Mucosa of gallbladder (tissue), 1 donor: ENCODE measurements at regions not wholly inside any gene's neighbourhood (a gene's known extent, or its start where the extent isn't known, plus 50 kb on each side); places are given as distances from the start of the nearest gene placed in this dataset.
"Not testable (repeated sequence)": the region's sequence is repeated elsewhere in the genome, so short reads cannot be mapped to it uniquely, and the experiment has no call there.

Source experiments
- DNase-seq: peaks from one replicate; pipeline ENCODE4 v3.0.0-alpha.2; 2020; ENCODE audit warnings: low spot score
- donor health status: DM: no; HTN: no; CAD: no.

DNA sequence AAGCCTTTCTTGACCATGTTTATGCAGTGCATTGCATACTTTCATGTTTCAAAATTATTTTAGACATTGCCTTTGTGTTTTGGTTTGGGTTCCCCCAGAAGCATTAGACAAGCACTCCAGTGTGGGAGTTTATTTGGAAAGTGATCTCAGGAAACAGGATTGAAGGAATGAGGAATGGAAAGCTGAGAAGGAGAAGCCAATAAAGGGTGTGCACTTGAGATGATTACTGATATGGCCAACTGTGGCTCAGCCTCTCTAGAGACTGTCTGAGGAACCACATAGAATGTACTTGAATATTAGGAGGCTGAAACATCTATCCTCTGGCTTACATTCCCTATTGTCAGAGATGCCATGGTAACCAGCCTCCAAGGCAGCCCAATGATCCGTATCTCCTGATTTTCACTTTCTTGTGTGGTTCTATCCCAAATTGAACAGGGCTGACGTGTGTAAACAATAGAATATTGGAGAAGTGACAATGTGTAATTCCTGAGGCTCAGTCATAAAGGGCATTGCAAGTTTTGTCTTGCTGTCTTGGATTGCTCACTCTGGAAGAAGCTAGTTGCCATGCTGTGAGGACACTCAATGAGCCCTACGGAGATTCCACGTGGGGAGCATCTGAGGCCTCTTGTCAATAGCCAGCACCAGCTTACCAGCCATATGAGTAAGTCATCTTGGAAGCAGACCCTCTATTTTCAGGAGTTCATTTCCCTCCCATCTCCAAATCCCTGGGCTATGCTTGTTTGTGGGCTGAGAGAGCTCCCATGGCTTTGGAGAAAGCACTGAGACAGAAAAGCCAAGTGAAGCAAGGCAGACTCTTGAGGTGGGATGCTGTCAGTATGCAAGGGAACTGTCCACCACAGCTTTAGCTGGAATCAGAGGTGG lies 84.7 kb downstream of the SCN11A start:
- no peak for DNase-seq

DNA sequence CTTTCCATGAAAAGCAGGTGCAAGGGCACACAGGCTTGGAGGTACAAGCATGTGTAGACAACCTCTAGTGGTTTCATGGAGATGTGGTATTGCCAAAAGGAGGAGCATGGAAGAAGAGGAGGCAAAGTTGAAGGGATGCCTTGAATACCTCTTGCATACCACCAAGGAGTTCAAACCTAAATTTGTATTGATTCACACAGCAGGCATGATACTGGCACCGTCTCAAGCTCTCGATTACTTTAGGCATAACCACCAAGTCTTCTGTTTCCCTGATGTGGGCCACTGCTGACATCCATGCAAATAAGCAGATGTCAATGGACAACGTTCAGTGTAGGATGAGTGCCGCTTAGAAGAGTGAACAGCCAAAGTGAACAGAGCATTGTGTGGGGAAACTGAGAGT lies 87.1 kb downstream of the SCN11A start:
- no peak for DNase-seq

DNA sequence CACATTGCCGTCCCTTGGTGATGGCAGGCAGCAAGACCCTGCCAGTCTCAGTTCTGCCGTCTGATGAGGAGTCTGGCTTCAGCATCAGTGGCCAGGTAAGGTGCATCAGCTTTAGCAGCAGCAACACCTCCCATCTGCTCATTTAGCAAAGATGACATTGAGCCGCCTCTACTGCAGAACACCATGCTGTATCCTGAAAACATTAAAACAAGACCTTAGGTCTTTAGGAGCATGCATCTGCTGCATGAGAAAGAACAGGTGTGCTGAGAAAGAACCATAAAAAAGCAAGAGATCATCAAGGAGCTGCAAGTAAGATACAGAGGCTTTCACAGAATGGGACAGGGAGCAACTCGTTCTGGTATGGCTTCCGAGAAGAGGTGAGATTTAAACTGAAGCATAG lies 87.5 kb downstream of the SCN11A start:
- DNase-seq = no peak

- peak; percentile 71 for DNase-seq
These were observed 90.7 kb downstream of the SCN11A start for GRCh38 chr3:38960953-38961622.

GRCh38 chr3:38960042-38960622 lies 91.6 kb downstream of the SCN11A start:
- no peak for DNase-seq

DNA sequence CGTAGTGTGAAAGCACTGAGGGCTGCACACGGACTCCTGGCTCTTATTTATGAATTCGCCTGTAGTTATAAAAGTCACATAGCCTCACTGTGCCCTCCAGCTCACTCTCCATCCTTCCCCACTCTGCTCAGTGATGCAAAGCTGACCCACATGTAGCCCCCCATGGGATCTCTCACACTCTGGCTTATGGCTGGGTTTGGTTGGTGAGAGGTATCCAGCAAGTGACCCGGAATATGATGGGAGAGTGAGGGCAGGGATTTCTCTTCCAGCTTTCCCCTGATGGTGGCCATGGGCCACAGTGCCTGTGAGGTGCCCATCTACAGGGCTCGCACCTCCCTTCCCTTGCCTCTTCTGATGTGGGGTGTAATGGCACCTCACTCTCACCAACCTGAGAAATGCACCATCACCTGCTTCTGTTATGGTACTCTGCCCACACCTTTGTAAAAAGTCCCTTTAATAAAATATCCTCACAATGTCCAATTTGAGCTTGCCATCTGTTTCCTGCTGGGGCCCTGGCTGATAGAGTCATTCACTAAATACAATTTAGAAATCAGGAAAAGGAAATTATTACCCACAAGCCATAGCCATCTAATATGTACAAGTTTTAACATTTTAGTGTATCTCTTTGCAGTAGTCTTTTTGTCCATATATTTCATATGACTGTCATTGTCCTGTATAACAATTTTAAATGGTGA lies 93.6 kb downstream of the SCN11A start:
- DNase-seq = no peak

- DNase-seq = no peak
These were observed 94.4 kb downstream of the SCN11A start for GRCh38 chr3:38957296-38957695.

DNA sequence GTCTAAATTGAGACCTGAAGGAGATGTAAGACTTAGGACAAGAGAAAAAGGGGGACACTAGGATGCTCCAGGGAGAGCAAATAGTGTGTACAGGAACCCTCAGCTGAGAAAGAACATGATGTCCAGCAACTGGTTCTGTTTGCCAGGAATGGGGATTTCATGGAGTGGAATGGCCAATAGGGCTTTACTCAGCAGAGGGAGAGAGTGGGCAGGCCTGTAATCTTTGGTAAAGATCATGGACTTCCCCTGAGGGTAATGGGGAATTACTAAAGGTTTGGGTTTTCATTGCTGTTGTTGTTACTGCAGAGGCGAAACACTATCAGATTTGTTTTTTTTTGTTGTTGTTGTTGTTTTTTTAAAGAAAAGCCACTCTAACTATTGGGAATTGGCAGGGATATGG lies 99.0 kb downstream of the SCN11A start:
- no peak for DNase-seq

- DNase-seq = not testable (repeated sequence)
These were observed 100.6 kb downstream of the SCN11A start for GRCh38 chr3:38951167-38951566.

DNA sequence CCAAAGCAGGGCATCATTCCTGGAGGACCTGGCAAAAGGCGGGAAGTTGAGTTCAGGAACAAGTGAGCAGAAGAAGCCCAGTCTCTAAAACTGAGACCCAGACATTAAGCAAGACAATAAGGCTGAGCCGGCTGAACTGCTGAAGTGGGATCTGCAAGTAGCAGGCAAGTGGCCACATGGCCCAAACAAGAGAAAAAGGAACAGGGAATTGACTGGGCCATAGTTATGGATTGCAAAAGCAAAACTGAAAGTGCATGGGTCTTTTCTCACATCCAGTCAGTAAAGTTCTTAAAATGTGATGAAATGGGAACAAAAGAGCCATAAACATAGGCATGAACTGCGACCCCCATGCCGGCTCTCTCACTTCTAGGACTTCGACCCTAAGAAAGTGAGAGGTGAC lies 101.2 kb downstream of the SCN11A start:
- DNase-seq = no peak

DNA sequence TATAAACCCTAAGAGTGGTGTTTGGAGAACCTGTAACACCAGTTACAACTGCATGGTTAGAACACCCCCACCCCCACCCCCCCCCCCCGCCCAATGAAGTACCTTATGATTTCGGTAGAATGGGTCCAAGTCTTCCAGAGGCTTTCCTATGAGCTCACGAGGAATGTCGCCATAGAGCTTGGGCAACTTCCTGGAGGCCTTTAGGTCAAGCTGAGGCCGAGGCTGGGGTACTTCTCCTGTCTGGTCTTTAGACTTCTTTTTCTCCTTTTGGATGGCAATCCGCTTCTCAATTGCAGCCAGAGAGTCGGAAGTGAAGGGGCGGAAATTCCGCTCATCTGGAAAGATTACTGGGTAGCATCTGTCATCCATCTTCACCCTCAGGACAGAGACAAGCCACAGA lies 101.8 kb downstream of the SCN11A start:
- no peak for DNase-seq

DNA sequence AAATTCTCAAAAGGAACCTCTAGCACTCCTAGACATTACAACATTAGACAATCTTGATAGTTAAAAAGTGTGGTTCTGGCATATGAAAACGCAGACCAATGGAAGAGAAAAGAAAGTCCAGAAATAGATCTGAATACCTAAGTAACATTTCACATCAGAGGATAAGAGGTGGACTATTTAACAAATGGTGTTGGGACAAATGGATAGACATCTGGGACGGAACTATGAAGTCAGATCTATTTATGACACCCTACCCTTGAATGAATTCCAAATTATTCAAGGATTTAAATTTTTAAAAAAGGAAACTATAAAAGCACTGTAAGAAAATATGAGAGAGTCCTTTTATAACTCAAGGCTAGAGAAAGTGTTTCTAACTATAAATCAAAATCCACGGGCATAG lies 111.3 kb downstream of the SCN11A start:
- no peak for DNase-seq

GRCh38 chr3:38925351-38925750 lies 109.3 kb upstream of the SCN10A start:
- DNase-seq = no peak

DNA sequence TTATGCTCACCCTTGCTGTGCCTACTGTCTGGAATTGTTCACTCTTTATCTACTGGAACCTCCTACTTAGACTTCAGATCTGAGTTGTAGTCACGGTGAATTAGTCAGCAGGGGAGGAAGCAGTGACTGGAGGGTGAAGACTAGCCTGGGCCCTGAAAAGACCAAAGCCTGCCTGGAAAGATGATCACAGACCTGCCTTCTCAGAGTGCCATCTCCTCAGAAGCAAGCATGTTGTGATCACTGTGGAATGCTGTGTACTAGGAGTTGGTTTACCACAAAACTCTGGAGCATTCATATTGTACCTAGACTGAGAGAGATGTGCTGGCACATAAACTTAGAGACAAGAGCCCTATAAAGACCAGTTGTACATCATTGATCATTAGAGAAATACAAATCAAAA lies 100.7 kb upstream of the SCN10A start:
- no peak for DNase-seq

DNA sequence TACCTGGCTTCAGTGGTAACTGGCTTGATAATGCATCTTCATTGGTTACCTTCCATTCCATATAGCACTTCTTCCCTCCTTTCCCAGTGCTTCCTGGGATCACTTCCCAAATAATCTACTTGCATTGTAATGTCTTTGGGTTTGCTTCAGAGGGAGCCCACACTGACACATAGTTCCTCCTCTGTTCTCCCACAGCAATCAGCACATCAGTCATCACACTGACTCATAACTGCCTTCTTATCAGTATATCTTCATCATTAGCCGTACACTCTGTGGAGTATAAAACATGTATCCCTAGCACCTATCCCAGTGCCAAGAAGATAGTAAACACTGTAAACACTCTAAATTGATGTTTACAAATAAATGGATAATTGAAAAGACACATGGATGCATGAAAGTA lies 91.4 kb upstream of the SCN10A start:
- no peak for DNase-seq

- no peak for DNase-seq
These were observed 74.4 kb upstream of the SCN10A start for GRCh38 chr3:38890426-38890825.

DNA sequence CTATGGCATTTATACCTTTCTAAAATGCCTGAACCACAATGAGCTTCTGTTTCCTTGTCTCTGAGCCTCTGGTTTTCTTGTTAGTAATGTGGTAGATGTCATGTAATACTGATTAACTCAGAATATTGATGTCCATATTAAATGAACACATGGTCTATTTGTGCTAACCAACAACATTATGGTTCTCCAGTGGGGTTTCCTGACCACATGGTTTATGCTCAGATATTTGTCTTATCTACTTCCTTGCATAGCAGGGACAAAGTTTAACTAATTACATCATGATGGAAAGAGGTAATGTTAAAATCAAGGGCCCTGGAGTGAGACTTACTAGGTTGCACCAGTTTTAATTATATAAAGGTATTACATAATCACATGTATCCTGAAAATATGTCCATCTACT lies 62.6 kb upstream of the SCN10A start:
- peak; percentile 18 for DNase-seq
